Esophagus squamous epithelium (tissue), 5 donors: ENCODE measurements at regions not wholly inside any gene's neighbourhood (a gene's known extent, or its start where the extent isn't known, plus 50 kb on each side); places are given as distances from the start of the nearest gene placed in this dataset.
A peak's percentile ranks its signal among the peaks of the same experiment; 100 is the strongest.

Source experiments
- DNase-seq: peaks from one replicate; lab custom pipeline; 2025; lab: John Stamatoyannopoulos, UW
- H3K27ac ChIP-seq, 4 donors: fragments of 200-600 bp; sonication (generic); one replicate each; pipeline ENCODE4 v1.5.1; 2016 to 2019; ENCODE audit warnings: mild to moderate bottlenecking in 1 of 4
- H3K27me3 ChIP-seq, 4 donors: fragments of 200-600 bp; sonication (generic); 1 replicate in 3 of 4; 2 replicates in 1 of 4; pipeline versions ENCODE4 v1.5.1 to v1.6.0; 2017 to 2021; ENCODE audit warnings: antibody characterized with exemption in 1 of 4
- H3K36me3 ChIP-seq, 3 donors: fragments of 200-600 bp; sonication (generic); one replicate each; pipeline ENCODE4 v1.5.1; 2016 to 2019
- H3K4me1 ChIP-seq, 3 donors: fragments of 200-600 bp; sonication (generic); one replicate each; pipeline ENCODE4 v1.5.1; 2017 to 2019
- H3K4me3 ChIP-seq, 4 donors: fragments of 200-600 bp; sonication (generic); 1 replicate in 3 of 4; 2 replicates in 1 of 4; pipeline ENCODE4 v1.5.1; 2016 to 2019; ENCODE audit warnings: mild to moderate bottlenecking in 2 of 4, moderate library complexity in 1 of 4
- H3K9me3 ChIP-seq, 3 donors: fragments of 200-600 bp; sonication (generic); one replicate each; pipeline ENCODE4 v1.5.1; 2016 to 2019
- POLR2A ChIP-seq, 4 donors: fragments of 450-650 bp; IDR thresholded peaks; one replicate each; pipeline ENCODE4 v1.6.1; 2017; ENCODE audit warnings: antibody characterized with exemption in 4 of 4, mild to moderate bottlenecking in 4 of 4, moderate library complexity in 3 of 4
- WGBS, 2 donors: methylation state at CpG; one replicate each; pipeline ENCODE4 v1.1.5; 2018; 5-methylcytosine and 5-hydroxymethylcytosine counted together
- intact Hi-C: fragments of 100-400 bp; cut with DNase I; formaldehyde crosslinking; loops from one replicate; pipeline ENCODE4 v1.15.0; 2022
- TF ChIP-seq, protein P1 (sequence below), 6 experiments: fragments of 450-650 bp in 4 of 6; fragments of 200-600 bp in 2 of 6; sonication (generic) in 2 of 6; IDR thresholded peaks; one replicate each; pipeline ENCODE4 v1.5.1; 2016 to 2019; ENCODE audit warnings: antibody characterized with exemption in 6 of 6, mild to moderate bottlenecking in 4 of 6, moderate library complexity in 4 of 6
- donor health status: DM: yes; HTN: yes; CAD: no.

GRCh38 chr16:26569793-26570192 lies 496.9 kb upstream of the C16orf82 start:
- H3K4me1 ChIP-seq, result no peaks in the 10 kb centered on the region
- H3K36me3 ChIP-seq, result no peaks in the 10 kb centered on the region
- no peak for TF ChIP-seq POLR2A (IDR thresholded peaks at IDR 0.05)
- TF ChIP-seq, protein P1, sequence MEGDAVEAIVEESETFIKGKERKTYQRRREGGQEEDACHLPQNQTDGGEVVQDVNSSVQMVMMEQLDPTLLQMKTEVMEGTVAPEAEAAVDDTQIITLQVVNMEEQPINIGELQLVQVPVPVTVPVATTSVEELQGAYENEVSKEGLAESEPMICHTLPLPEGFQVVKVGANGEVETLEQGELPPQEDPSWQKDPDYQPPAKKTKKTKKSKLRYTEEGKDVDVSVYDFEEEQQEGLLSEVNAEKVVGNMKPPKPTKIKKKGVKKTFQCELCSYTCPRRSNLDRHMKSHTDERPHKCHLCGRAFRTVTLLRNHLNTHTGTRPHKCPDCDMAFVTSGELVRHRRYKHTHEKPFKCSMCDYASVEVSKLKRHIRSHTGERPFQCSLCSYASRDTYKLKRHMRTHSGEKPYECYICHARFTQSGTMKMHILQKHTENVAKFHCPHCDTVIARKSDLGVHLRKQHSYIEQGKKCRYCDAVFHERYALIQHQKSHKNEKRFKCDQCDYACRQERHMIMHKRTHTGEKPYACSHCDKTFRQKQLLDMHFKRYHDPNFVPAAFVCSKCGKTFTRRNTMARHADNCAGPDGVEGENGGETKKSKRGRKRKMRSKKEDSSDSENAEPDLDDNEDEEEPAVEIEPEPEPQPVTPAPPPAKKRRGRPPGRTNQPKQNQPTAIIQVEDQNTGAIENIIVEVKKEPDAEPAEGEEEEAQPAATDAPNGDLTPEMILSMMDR (IDR thresholded peaks at IDR 0.05), result peak in 2 of 6 experiments; percentile 8 to 42
- peaks cover 0 to 4% (median 0%) of the 10 kb centered on the region in 4 donors for H3K27me3 ChIP-seq
- H3K27ac ChIP-seq, result no peak overlapping the region
- no peak overlapping the region for H3K4me3 ChIP-seq
- H3K9me3 ChIP-seq, result no peaks in the 10 kb centered on the region
- intact Hi-C loops, result no loop called here
- DNase-seq, result no peak

GRCh38 chr16:26578748-26579147 lies 488.0 kb upstream of the C16orf82 start:
- H3K4me3 ChIP-seq, result no peak overlapping the region
- TF ChIP-seq, protein P1 (IDR thresholded peaks at IDR 0.05), result no peak
- no peak for TF ChIP-seq POLR2A (IDR thresholded peaks at IDR 0.05)
- no peaks in the 10 kb centered on the region for H3K36me3 ChIP-seq
- intact Hi-C loops, result no loop called here
- H3K9me3 ChIP-seq, result no peaks in the 10 kb centered on the region
- peaks cover 0 to 10% (median 2%) of the 10 kb centered on the region in 3 donors for H3K4me1 ChIP-seq
- no peak overlapping the region for H3K27ac ChIP-seq
- no peak for DNase-seq
- WGBS, 2 donors, result 63 to 86% methylated on average over 2 of the region's 2 CpGs
- peaks cover 0 to 11% (median 0%) of the 10 kb centered on the region in 4 donors for H3K27me3 ChIP-seq

GRCh38 chr16:26583803-26584202 lies 482.9 kb upstream of the C16orf82 start:
- intact Hi-C loops, result no loop called here

DNA sequence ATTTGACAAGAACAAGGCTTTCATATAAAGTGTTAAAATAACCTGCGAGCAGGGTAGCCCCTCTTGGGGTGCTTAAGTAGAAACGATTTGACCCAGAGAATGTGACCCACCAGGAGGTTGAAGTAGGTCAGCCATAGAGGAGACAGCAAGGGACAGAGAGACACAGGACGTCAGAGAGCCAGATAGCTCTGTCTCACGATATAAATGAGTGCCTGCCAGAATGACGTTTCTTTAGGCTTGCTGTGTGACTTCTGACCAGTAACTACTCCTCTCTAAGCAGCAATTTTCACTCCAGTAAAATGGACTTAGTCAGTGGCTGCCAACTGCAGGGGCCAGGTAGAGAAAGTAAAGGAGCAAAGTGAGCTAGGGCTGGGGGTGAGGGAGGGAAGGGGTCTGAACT lies 473.0 kb upstream of the C16orf82 start:
- H3K4me3 ChIP-seq, result no peak overlapping the region
- 32 to 34% methylated on average over 3 to 5 of the region's 5 CpGs for WGBS, 2 donors
- no peaks in the 10 kb centered on the region for H3K4me1 ChIP-seq
- no peaks in the 10 kb centered on the region for H3K9me3 ChIP-seq
- no peaks in the 10 kb centered on the region for H3K36me3 ChIP-seq
- no peak overlapping the region for H3K27ac ChIP-seq
- H3K27me3 ChIP-seq, result no peaks in the 10 kb centered on the region
- intact Hi-C loops, result no loop called here
- no peak for DNase-seq
- no peak for TF ChIP-seq POLR2A (IDR thresholded peaks at IDR 0.05)
- TF ChIP-seq, protein P1 (IDR thresholded peaks at IDR 0.05), result no peak

More at GRCh38 chr16:26583803-26584202, 482.9 kb upstream of the C16orf82 start:
- no peaks in the 10 kb centered on the region for H3K4me1 ChIP-seq
- no peak overlapping the region for H3K4me3 ChIP-seq
- H3K36me3 ChIP-seq, result no peaks in the 10 kb centered on the region
- 73 to 77% methylated on average over 4 of the region's 4 CpGs for WGBS, 2 donors
- peaks cover 0 to 6% (median 0%) of the 10 kb centered on the region in 4 donors for H3K27me3 ChIP-seq
- no peak for DNase-seq
- H3K9me3 ChIP-seq, result no peaks in the 10 kb centered on the region
- TF ChIP-seq, protein P1 (IDR thresholded peaks at IDR 0.05), result no peak
- TF ChIP-seq POLR2A (IDR thresholded peaks at IDR 0.05), result no peak
- H3K27ac ChIP-seq, result no peak overlapping the region

DNA sequence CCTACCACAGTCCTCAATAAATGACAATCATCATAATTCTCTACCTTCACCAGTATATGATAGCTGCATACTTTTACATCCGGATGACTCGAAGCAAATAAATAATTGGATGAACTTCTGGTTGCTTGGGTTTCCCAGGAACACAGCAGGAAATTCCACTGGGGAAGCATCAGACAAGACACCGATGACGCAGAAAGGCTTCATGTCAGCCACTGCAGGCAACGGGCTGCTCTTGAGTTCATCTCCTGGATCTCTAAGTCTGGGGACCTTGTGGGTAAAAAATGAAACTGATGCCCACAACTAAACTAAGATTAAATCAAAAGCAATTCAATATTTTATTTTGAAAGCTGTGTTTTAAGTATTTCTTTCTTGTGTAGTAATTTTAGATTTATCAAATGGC lies 472.1 kb upstream of the C16orf82 start:
- no peaks in the 10 kb centered on the region for H3K27me3 ChIP-seq
- no peaks in the 10 kb centered on the region for H3K36me3 ChIP-seq
- H3K27ac ChIP-seq, result no peak overlapping the region
- no peak overlapping the region for H3K4me3 ChIP-seq
- TF ChIP-seq, protein P1 (IDR thresholded peaks at IDR 0.05), result no peak
- no peak for TF ChIP-seq POLR2A (IDR thresholded peaks at IDR 0.05)
- H3K9me3 ChIP-seq, result no peaks in the 10 kb centered on the region
- 71 to 79% methylated on average over 5 of the region's 5 CpGs for WGBS, 2 donors
- no peaks in the 10 kb centered on the region for H3K4me1 ChIP-seq
- intact Hi-C loops, result no loop called here
- no peak for DNase-seq
